NCI-H2196 treated with DMSO at 0.1 percent for 48 hours (cell line): ENCODE measurements at regions not wholly inside any gene's neighbourhood (a gene's known extent, or its start where the extent isn't known, plus 50 kb on each side); places are given as distances from the start of the nearest gene placed in this dataset.

Experiments used
- DNase-seq: peaks from one replicate; lab custom pipeline; 2025; ENCODE audit not compliant: unreplicated experiment; lab: John Stamatoyannopoulos, UW

DNA sequence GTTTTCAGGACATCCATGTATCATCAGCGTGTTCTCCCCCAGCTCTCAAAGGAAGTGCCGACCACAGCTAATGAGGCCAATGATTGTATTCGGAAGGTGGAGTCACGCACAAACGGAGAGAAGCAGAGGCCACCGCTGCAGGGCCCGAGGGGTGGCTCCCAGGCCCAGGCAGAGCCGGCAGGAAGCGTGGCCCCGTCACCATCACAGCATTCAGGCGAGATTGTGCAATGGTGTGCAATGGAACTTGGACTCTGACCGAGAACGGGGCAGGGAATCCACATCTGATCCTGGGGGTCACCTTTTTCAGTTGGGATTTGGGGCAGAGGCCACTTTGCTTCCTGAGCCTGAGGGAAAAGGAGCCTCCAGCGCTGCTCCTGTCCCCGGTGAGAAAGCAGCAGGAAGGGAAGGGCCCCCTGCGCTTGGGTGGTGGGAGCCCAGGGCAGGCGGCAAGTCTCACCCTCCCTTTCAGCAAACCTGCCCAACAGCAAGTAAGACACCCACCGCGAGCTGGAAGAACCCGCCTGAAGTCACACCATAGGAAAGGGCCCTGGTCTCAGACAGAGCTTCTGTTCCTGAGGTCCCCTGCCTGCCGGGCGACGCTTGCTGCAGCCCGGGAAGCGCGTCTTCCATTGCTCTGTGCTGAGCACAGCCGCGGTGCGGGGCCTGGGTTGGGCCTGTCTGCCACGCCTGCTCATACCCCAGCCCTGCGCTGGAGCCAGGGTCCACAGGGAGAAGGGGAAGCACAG is 1430.7 kb downstream of the BRD1 start:
- no peak for DNase-seq

DNA sequence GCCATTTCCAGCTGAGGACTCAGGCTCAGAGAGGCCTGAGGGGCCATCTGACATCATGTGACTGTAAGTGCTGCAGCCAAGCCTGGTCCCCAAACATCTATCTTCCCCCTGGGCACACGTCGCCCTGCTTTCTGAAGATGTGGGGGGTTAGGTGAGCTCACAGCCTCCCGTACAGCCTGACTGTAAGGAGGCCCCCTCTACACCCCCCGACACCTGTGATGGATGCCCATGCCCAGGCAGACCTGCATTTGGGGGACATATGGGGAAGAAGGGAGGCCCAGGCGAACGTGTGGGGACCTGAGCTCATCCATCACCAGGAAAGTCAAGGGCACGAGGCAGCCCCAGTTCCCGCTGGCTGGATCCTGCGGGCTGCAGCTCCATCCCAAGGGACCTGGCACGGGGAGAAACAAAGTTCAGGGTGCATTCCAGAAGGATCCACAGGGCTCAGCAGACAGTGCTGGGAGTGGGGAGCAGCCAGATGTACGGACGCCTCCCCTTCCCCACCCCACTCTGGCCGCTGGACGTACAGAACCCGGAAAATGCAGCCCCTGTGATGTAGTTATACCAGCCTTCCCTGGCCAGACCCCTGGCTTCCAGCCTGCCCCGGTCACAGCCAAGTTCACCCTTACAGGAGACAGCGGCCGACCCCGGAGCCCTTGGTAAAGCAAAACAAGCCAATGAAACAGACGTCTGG is 1431.4 kb downstream of the BRD1 start:
- DNase-seq, result no peak

DNA sequence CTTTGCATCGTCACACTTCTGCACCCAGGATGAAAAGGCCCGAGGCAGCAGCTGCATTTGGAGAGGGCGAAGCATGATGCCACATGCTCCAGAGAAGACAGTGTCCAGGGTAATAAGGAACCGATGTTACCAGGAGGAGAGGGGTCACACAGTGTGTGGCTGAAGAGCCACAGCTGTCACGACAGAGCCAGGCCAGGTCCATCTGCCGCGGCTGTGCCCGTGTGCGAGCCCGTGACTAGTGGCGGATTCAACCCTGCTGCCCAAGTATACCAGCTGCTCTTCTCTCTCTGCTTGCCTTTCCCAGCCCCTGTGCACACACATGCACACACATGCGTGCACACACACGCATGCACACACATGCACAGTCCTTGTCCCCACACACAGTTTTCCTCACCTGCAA is 1432.5 kb downstream of the BRD1 start:
- no peak for DNase-seq

DNA sequence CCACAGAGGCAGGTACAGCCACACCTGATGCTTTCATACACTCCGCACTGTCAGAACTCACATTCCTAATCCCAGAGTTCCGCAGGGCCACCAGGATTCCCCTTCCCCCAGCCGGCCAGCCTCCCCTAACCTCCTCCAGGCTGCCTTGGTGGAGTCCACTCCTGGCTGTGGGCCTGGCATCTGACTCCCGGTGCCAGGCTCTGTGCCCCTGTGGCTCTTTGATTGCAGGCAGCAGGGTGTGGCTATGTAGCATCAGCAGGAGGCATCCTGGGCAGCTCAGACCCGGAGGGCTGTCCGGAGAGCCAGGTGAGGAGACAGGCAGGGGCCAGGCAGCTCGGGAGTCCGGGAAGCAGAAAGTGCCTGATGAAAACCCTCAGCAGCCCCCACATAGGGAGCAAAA is 1432.9 kb downstream of the BRD1 start:
- DNase-seq, result no peak

DNA sequence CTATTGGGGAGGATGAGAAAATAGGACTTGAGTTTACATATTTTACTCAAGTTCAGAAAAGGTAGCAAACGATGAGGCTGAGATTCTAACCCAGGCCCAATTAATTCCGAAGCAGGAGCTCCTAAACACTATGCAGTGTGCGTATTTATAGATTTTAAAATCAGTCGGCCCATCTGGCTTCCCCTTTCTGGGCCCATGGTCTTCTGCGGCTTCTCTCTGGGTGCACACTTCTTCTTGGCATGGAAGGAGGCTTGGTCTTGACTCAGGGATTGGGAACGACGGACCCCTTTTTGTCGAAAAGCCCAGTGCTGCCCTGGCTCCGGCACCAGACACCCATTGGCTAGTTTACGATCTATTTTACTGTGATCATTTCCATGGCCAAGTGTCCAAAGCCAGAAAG is 1433.8 kb downstream of the BRD1 start:
- no peak for DNase-seq

DNA sequence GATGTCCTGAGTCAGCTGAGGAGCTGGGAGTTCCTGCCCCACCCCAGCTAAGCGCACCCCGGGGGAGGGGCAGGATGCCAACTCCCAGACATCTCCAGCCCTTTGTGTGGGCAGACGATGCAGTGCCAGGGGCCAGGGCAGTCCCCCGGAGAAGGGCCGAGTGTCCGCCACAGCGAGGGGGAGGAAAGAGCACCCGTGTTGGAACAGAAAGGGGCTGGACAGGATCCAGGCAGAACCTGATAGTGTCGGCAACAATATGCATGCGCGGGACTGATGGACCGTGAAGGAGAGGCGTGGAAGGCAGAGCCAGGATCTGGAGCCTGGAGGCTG is 1434.7 kb downstream of the BRD1 start:
- no peak for DNase-seq

DNA sequence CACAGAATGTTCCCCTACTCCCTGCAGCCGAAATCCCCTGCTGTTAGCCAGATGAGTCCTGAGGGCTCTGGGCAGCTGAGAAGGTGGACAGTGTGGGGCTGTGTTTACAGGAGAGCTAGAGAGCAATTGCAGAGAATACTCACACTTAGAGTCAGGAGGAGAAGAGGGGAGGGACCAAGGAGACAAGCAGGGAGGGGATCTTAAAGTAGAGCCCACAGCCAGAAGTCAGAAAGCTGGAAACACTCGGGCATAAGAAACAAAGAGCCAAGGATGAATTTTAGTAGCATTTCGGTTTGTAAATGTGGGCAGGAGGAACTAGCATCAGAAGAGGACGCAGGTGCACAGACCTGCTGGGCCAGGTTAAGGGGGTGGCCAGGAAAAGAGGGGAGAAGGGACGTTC is 1435.9 kb downstream of the BRD1 start:
- DNase-seq, result no peak

DNA sequence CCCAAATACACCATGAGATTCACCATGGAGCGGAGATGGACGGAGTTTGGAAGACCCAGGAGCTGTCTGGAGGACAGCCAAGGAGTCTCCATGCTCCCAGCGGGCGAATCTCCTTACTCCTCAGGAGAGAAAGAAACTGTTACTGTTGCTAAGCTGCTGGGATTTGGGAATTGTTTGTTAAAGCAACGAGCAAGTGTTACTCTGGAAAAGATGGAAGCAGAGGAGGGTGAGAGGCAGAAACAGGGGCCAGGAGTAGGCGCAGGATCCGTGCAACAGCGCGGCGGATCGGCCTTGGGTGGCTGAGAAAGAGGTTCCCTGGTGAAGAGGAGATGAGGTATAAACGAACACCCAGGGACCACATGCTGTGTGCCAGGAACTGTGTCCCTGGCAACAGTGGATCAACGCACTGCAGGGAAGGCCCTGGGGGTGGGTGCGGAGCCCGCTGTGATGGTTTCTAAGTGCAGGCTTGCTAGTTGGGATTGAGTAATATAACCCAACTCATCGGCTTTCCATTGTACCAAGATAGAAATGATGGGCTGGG is 1436.4 kb downstream of the BRD1 start:
- DNase-seq, result no peak

DNA sequence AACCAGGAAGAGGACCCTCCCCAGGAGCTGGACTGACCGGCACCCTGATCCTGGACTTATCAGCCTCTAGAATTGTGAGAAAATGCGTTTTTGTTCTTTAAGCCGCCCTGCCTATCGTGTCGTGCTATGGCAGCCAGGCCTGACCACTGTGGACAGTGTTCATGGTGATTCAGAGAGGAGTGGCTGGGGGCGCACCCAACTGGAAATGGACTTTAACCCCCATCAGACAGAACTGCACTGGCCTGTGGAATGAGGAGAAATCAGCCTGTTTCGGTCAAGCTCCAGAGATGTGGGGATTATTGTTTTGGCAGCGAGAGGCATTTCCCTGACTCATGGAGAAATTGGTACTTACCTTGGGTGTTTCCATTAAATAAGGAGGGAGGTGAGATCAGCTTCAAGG is 1437.8 kb downstream of the BRD1 start:
- DNase-seq, result no peak

DNA sequence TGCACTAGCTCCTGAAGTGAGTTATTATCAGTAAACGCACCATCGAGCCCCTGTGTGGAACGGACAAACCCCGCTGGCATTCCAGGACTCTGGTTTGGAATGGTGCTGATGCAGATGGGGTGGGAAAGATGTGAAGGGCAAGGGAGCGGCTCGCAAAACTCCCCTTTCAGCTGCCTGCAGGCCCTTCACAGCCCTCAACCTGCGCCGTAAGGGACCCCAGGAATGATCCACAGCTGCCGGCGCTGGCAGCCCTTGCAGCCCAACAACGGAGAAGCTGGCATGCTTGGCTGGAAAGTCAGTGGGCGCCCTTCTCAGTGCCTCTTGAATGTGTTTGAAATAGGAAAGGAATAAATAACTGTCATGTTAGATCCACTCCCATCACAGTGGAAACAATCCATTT is 1445.5 kb downstream of the BRD1 start:
- DNase-seq, result no peak

DNA sequence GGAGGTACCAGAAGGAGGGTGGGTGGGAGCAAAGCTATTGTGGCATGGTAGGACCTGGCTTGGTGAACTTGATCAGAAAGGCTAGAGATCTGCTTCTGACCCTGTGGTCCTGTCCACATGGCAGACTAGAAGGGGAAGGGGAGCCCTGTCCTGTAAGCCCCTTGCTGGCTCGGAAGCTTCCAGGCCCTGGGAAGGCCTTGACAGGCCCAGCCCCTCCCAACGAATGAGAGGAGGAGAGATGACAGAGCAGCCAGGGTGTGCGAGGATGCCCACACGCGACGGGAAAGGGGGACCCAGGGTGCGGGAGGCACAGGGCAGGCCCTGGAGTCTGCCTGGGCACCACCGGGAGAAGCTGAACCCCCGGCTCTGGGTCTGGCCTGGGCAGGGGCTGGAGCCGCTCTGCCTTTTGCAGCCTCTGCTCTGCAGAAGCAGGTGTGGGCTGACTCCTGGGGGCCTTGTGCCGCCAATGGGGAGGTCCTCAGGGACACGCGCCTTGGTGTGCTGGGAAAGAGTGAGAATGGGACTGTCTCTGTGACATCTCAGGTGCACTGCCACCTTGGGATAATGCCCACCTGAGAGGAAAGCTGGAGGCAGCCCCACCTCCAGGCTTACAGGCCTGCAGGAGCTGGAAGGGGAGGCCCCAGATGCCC is 1447.5 kb downstream of the BRD1 start:
- no peak for DNase-seq

DNA sequence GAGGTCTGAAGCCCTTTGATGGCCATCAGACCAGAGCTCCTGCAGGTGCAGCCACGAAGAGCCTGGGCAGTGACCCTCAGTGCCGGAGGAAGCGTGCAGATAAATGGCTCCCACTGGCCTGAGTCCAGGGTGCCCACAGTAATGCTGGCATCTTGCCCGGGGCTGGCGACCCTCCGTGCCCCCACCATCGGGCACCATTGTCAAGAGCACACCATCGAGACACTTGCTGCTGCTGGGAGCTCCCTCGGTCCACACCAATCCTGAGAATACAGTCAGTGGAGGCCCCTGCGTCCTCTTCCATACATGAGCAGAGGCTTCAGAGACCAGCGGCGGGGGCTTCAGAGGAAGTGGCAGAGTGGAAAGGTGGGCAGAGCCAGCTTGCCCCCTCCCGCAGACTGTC is 1448.3 kb downstream of the BRD1 start:
- DNase-seq, result no peak

DNA sequence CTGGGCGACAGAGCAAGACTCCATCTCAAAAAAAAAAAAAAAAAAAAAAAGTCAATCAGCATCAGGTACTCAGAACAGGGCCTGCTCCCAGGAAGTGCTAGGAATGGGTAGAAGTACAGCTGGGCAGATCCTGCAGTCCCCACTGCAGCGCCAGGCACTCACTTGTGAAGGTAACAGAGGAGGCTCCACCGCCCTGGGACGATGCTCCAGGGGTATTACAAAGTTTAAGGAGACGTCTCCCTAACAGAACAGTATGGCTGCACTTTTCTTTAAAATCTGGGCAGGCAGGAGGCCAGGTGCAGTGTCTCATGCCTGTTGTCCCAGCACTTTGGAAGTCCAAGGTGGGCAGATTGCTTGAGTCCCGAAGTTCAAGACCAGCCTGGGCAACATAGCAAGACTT is 1449.0 kb downstream of the BRD1 start:
- no peak for DNase-seq

DNA sequence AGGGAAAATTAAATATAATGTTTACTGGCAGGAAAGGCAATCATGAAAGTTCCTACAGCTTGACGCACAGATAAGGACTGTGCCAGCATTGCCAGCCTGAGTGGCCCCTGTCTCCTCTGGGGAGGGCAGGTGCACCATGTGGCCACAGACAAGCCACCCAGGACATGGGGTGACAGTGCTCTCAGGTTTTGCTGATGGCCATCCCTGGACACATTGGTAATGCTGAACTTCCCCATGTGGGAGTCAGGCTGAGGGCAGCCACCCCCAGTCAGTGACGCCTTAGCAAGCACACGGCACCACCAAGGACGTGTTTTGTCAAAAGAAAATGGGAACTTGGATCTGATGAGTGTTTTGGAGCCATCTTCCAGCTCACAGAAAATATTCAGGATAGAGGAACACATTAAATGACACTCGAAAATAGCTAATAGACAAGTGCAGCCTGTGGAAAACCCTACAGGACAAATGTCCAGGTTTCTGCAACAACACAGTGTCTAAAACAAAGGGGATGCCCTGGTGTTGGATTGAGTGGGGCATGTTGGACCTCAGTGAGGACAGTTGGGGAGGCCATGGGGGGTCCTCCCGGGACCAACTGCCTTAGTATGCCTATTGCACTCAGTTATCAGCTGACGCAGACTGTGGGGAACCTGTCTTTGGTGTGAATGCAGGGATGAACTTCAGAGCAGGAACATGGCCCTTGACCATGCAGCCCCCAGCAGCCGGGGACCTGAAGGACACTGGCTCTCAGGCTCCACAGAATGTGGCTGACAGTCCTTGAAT is 1450.5 kb downstream of the BRD1 start:
- no peak for DNase-seq

DNA sequence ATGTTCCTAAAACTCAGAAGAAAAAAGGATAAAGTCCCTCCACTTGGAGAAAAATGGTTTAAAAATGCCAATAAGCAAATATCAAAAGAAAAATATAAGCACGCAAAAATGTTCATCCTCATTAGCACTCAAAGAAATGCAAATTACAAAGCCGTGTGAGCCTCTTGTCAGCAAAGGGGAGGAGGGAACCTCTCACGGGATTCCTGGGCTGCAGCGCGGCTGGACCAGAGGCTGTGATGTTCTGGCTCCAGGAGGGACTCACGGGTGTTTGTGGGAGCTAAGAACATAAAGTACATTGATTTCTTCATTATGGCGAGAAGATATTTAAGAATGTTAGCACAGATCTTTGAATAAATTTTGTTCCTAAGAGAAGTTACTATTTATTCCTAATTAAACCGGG is 1451.2 kb downstream of the BRD1 start:
- no peak for DNase-seq

DNA sequence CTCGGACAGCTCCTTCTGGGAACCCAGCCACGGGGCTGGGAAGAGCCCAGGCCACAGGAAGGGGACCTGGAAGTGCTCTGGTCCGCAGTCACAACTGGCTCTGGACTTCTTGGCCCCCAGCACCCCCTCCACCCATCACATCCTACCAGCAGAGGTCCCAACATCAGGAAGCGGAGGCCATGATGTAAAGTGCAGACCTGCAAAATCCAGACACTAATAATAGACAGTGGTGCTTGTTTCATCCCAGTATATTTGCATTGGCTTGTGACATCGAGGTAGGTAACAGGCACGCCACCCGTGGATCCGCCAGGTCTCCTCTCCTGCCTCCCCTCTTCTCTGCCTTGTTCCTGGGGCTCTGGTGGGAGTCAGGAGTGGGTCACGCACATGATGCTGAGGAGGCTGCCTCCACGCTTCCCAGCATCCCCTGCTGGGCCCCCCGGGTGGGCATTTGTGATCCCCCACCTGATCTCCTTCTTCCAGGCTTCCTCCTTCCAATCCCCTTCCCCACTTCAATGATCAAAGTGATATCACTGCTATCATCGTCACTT is 1454.0 kb downstream of the BRD1 start:
- no peak for DNase-seq

DNA sequence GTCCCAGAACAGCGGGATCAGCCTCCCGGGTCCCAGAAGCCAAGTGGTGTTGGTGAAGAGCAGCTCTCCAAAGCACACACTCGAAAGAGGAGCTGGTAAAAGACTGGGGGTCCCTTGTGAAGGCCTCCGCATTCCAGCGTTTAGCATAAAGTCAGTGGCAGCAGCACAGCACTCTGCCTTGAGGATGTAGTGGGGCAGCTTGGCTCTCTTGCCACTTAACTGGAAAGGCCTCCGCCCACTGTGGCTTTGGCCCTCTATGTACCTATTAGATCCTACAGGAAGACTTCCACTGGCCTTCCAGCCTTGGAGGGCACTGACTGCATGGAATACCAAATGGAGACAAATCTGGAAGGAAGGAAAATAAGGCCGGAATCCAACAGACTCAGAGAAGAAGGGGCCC is 1455.3 kb downstream of the BRD1 start:
- DNase-seq, result no peak

DNA sequence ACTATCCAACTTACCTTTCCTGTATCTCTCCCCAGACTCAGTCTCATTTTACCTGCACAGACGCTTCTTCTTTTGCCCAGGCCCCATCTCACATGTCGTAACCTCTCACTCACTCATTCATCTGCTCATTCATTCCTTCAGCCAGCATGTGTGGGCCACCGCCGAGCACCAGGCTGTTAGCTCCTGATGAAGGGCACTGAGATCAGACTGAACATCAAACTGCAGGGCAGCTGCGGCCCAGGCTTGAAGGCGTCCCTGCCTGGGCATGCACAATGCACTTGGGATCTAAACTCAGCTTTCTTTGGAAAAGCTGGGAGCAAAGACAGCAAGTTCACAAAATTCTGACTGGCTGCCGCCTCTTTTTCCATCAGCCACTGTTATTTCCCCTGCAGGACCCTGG is 1456.3 kb downstream of the BRD1 start:
- DNase-seq, result no peak

DNA sequence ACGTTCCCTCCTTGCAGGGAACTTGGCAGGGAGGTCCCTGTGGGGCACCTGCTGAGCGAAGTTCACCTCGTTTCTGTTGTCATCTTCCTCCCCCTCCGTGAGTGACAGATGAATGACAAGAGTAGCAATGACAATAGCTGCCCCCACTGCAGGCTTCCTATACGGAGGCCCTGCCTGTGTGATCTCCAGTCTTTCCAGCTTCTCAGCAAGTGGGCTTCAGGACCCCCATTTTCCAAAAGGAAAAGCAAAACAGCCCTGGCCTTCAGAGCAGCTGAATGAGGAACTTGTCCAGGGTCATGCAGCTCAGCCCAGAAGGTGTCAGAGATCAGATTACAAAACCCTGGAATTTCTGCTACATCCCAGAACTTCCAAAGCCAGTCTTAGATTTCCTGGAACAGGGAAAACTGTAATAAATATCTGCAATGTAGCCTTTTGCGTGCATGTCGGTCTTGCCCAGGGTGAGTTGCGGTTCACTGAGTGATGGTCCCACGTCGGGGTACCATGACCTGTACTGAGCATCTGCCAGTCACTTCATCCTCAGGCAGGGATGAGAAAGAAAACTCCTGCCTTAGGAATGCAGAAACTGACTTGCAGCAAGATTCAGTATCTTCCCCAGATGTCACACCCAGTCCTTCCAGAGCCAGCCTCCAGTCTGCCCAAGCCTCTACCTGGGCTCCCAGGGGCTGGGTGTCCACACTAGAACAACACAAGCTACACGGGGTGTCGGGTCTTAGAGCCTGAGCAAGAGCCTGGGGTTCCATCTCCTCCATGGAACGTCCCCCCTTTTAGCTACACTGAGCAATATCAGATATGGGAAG is 1457.0 kb downstream of the BRD1 start:
- no peak for DNase-seq

DNA sequence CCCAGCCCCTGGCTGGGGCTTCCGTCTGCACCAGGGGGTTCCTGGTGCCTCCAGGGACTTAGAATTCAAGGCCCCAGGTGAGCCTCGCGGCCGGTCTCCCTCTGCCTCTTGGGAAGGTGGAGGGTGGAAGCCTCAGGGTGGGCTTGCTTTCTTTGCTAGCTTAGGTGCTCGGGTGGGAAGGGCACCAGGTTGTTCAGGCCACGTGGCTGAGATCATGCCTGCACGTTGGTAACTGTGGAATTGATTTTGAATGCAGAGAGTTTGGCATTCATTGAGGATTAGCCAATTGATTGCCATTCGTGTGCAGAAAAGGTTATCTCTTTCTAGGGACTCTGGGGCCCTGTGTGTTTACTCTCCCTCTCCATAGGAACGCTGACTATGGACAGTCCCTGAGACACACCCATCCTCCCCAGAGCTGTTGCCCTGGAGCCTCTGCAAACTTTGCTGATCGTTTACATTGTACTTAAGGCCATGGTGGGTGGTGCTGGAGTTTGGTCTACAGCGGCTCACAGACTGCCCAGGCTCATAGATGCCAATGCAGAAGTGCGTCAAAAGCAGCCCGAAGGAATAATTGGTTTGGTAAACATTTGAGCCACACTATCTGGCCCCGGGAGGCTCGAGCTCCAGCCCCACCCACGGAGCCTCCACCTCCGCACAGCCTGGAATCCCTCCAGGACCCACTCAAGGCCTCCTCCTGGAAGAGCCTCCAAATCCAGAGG is 1457.7 kb downstream of the BRD1 start:
- DNase-seq, result no peak
